HG03457 (cell line): ENCODE measurements at regions not wholly inside any gene's neighbourhood (a gene's known extent, or its start where the extent isn't known, plus 50 kb on each side); places are given as distances from the start of the nearest gene placed in this dataset.

Experiments used
- ATAC-seq: cut with Tn5 transposase; IDR thresholded peaks from one replicate; pipeline ENCODE4 v1.9.1; 2021; ENCODE audit warnings: moderate number of reproducible peaks; ENCODE audit not compliant: unreplicated experiment

DNA sequence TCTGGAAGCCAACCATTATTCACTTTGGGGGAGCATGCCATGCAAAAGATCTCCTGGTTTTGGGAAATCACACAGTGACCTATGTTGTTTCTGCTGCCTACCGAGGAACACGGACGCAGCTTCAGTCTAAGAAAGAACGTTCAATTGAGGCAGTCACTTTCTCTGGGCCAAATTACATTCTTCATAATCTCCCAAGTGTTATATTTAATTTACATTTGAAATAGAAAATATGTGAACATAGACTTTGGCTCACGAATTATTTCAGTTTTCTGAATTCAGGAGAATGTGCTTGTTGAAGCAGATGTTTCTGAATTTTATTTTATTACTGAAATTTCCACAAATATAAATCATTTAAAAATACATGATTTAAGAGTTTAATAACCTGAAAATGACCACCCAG is 93.6 kb upstream of the KCNJ16 start:
- ATAC-seq = no peak

DNA sequence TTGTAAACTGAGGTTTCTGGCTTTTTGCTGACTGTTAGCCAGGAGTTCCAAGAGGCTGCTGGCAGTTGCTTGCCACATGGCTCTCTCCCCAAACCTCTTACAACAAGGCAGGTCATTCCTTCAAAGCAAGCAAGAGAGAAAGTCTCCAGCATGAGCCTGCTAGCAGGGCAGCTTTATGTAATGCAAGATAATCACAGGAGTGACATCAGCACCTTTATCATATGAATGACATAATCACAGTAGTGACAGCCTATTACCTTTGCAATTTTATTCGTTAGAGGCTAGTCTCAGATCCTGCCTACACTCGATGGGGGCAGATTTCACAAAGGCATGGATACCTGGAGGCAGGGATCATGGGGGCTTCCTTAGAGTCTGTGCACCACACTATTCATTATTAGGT is 79.5 kb upstream of the KCNJ16 start:
- no peak for ATAC-seq

DNA sequence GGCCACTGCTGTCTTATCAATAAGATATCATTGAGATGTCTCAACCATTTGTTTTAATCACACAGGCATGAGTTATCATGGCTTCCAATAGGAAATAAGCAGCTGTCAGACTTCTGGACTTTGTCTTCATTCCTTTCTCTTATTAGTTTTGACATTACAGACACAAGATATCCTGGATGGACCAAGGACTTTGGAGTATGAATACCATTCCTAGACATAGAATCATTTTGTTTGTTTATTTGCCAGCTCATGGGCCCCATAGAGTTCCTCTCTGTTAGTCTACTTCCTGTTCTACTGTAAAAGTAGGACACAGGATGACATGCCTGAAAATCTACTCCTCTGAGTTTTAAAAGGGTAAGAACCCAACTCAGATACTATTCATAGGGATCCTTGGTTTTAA is 77.7 kb upstream of the KCNJ16 start:
- no peak for ATAC-seq

DNA sequence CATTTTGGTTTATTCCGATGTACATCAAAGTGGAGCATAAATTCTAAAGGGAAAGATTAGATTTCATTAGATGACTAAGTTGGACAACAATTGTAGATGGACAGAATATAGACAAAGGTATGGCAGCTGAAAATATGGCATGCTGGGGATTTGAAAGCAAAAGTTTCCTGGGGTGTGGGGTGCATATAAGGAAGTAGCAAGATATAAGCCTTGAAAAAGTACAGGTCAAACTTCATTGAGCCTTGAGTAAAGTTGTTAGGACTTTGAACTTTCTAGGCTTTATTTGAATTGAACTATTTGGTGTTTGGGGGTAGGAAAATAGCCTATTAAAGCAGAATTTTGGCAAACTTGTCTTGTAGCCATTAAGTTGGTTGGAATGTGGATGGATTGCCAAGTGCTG is 75.8 kb upstream of the KCNJ16 start:
- no peak for ATAC-seq

DNA sequence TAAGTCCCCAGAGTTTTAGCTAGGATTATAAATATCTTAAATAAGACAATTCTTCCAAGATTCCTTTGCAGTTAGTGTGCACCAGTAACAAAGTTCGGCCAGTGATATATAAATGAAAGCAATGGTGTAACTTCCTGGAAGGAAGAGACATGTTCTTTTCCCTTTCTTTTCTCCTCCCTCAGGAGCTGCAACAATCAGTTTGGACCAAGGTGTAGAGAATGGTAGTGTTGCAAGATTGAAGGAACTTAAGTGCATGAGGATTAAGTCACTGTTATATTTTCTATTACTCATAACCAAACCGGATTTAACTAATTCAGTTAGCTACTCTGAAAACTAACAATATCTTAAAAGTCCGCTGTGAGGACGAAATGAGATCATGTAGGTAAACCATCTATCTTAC is 68.9 kb upstream of the KCNJ16 start:
- no peak for ATAC-seq

DNA sequence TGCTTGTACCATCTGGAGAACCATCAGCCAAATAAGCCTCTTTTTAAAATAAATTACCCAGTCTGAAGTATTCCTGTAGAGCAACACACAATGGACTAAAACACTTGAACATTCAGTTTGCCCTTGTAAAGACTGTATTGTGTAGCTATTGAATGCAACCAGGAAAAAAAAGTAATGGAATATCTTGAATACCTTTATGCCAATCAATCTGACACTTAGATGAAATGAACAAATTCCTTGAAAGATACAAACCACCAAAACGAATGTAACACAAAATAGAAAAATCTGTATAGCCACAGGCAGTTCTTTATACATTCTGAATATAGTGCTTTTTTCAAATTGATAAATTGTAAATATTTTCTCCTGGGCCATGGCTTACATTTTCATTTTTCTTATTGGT is 63.3 kb upstream of the KCNJ16 start:
- ATAC-seq = no peak

DNA sequence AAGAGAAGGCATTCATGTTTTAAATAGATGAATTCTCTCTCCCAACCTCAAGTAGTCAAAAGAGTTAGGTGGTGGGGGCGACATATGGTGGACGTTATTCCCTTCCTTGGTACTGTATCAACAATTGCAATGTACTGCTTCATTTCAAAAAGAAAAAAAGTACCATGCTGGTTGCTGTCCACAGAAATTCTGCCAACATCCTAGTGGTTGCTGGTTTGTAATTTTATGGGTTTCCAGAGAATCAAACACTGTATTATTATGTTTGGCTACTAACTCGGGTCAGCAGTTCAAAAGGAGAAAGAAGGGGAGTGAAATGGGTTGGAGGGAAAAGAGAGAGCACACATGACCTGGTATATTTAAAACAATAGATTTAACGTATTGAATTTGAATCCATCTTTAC is 61.1 kb upstream of the KCNJ16 start:
- ATAC-seq = no peak

DNA sequence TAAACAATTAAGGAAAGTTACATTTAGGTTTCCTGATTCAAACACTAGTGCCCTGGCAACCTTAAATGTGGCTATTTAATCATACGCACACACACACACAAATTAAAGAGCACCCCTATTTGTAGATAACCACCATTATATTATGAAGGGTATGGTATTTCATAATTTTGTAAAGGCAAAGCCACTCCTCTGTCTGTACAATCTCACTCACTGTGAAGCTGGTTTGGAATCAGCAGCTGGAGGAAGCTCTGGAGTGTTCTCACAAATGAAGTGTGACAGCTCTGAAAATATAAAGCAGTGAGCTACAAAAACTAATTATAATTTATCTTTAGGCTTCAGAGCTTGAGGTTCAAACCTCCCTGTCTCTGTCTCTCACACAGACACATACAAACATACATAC is 57.9 kb upstream of the KCNJ16 start:
- no peak for ATAC-seq

DNA sequence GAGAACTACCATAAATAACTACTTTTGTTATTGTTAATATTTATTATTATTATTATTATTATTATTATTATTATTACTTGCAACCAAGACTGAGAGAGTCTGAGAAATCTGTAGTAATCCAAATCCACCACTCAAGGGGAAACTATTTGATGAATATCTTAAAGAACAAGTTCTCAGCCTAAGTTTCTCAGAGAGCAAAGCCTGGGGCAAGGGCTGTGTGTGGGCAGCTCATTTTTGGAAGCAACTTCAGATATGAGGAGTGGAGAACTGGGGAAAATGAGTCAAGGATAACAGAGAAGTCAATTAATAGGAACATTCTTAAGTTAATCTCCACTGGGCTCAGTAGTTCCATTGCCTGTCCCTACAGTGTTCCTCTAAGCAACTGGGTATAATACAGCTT is 57.1 kb upstream of the KCNJ16 start:
- no peak for ATAC-seq

DNA sequence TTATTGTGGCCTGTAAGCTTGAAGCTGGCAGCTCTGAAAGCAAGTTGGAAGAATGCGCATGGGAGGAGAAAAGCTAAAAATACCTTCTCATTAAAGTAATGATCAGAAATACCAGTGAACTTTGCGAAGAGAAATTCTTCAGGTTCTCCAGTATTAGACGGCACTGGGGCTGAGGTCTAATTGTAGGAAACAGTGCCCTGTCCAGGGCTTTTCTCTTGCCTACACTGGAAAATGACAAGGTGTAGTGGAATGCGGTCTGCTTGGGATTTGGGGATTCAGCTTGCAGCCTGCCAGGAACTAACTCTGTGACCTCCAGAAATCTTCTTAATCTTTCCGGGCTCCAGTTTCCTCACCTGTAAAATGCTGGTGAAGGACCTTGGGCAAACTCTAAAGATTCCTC is 53.3 kb upstream of the KCNJ16 start:
- ATAC-seq = no peak

DNA sequence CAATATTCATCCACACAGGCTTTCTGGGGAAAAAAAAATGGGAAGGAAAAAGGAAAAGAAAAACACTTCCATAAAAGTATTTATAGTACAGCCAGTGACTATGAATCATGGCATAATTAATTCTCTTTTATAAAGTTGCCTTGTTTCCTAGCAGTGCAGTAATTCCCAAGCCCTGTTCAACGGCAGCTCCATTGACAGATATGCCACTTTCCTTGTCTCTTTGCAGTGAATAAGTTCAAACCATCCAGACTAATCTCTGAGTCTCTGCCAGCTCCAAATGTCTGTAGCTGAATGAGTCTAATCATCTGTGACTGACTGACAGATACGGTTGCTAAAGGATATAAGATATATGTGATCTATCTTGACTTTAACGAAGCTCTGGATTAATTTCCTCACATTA is 52.9 kb upstream of the KCNJ16 start:
- ATAC-seq = no peak

DNA sequence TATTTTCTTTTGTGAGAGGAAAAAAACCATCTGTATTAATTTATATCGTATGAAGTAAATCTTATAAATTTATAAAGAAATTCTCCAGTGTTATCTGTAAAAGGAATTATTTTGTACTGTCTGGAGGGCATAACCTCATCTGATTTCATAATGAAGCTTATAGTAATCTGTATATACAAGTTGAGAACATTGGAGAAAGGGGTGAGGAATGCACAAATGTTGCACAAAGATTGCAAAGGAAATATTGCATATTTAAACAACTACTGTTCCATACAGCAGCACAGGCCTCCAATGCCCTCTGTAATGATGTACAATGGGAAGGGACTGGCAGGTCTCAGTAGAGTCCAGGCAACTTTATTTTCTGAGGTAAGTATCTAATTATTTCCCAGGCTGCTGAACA is 50.8 kb upstream of the KCNJ16 start:
- ATAC-seq = no peak
